Hippocampal formation (tissue), 2 donors: ENCODE measurements at regions not wholly inside any gene's neighbourhood (a gene's known extent, or its start where the extent isn't known, plus 50 kb on each side); places are given as distances from the start of the nearest gene placed in this dataset.

ENCODE experiments used
- DNase-seq, 2 donors: peaks; one replicate each; lab custom pipeline; 2025; lab: John Stamatoyannopoulos, UW

GRCh38 chr5:88396751-88397281, 128.2 kb upstream of the TMEM161B start:
- peak; percentile 31 to 32 for DNase-seq

- no peak for DNase-seq
Measured at GRCh38 chr5:88396000-88396535, 127.4 kb upstream of the TMEM161B start.

GRCh38 chr5:88395264-88395663, 126.6 kb upstream of the TMEM161B start:
- peak in 1 of 2 donors; percentile 55 for DNase-seq

DNA sequence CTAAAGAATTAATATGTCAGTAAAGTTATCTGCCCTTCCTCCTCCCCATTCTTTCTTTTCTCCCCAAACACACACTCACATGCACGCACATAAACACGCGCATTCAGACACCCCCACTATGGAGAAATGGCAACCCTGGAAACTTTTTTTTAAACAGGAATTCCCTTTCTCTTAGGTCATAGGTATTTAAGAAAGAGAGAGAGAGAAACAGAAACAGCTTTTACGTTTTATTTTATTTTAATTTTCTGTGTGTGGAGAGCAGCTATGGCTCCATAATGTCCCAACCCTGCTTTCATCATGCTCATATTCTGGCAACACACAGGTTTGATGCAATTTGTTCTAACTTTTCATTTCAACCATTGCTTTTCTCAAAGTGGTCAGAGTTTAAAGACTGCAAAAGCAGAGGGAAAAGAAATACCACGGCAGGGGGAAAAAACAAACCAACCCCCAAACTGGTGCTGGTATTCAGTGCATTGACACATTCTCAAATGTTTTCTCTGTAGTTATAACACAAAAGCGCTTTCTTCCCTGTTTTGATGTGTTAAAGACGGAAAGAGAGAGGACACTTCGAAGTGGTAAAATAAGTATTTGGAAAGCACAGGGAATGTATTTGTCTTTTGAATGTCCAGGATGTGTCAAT, 126.0 kb upstream of the TMEM161B start:
- DNase-seq: peak in 1 of 2 donors; percentile 65

DNA sequence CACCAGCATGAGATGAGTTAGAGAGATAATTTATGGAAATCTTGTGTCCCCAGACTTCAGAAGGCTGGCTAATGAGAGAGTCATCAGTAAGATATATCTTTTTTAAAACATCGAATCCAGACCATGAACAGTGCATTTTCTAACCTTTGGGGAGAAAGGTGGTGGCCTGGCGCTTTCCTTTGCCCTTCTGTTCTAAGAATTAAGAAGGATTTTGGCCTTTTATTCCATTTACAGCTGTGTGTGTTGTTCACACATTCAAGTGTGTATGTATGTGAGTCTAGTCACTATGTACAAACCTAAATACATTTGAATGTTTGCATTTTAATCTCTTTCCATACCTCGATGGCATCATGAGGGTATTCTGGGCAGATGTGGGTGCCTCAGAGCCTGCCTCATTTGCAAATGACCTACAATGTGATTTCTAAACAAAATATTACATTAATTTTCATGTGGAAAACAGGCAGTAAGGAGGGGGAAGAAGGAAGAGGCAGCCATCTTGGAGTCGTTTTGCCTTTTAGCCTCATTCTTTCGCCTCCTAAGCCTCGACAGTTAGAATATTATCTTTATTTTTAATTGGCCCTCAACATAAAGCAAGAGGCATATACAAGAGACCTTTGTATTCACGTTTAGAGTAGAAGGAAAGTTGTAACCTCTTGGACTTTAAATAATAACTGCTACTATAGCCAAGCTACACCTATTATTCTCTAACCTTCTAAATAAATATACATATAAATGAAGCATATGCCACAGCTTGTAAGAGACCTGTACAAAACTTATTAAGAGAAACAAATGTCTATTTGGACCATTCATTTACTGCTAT, 125.3 kb upstream of the TMEM161B start:
- peak; percentile 19 to 69 for DNase-seq

- peak in 1 of 2 donors; percentile 40 for DNase-seq
Measured at GRCh38 chr5:88393042-88393441, 124.4 kb upstream of the TMEM161B start.

- peak in 1 of 2 donors; percentile 37 for DNase-seq
Measured at GRCh38 chr5:88391991-88392390, 123.3 kb upstream of the TMEM161B start.

DNA sequence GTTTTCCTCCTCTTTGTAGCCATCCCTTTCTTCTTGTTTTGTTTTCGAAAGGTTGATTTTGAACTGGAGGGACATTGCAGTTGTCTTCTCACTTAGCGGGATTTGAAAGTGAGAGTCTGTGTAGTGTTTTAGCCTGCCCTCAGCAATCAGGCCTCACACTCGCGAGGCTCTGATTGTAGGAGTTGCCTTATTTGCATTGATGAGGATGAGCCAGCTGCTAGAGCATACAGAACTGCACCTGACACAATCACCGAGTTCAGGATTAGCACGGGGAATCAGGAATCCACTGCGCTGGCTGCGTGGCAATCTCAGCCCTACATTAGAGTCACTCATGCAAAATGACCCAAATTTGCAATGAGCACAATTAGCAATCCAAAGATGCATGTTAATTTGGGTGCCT, 122.5 kb upstream of the TMEM161B start:
- peak; percentile 38 to 41 for DNase-seq

DNA sequence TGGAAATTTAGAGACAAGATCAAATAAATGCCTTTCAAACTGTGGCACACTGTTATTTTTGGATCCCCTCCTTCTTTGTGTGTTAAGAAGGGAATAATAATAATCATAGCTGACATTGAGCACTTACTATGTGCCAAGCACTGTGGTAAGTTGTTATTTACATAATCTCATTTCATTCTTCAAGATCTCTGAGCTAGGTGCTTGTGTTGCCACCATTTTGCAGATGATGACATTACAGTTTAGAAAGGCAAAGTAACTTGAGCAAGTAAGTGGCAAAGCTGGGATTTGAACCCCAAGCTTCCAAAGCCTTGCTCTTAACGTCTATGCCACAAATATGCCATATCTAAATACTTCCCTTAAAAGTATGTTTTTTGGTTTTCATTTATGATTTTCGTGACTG, 121.8 kb upstream of the TMEM161B start:
- no peak for DNase-seq

DNA sequence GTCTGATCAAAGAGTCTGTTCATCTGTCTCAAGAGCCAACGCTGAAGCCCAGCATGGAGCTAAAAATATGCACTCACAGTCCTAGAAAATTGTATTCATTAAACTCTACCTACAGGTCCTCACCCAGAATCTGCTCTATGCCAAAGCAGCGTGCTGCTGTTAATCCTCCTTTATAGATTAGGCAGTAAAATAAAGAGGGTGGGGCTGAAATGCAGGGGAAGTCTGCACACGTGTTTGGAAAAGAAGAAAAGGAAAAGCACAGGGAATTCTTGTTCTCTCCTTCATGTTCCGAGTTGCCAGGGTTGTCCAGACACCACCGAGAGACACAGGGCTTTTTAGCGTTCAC, 121.4 kb upstream of the TMEM161B start:
- peak in 1 of 2 donors; percentile 13 for DNase-seq

GRCh38 chr5:88389338-88390095, 120.9 kb upstream of the TMEM161B start:
- peak in 1 of 2 donors; percentile 59 for DNase-seq

DNA sequence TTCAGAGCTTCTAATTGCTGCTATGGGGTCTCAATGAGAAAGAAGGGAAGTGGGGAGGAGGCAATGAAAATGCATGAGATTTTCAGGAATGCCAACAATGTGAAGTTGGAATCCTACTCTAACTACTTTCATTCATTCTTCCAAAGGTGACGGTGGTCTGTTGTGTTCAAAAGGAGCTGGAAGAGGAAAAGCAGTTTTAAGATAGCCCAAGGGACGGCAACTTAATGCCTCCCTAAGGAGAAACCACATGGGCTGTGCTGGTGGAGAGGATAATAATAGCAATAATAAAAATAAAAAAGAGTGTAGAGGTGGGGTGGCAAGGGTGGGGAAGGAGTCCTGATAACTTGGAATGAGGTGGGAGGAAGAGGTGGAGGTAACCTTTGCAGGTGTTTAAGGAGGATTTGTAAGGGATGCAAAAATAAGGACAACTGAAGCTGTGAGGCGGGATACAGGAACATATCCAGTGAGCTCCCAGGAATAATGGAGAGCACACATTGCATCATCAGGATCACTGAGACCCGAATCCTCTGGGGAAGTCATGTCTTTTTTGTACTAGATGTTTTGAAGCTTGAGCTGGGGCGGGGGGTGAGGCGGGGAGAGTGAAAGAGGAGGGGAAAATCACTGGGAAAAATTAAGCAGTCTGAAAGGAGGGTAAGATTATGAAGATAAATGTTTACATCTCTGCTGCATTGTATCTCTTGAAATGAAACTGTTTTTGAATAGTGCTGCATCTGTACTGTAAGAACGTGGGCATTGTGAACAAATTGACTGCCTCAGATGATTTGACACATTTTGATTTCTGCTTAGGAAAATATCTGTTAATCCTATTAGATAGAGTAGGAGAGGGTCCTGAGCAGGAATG, 120.1 kb upstream of the TMEM161B start:
- peak in 1 of 2 donors; percentile 29 for DNase-seq

DNA sequence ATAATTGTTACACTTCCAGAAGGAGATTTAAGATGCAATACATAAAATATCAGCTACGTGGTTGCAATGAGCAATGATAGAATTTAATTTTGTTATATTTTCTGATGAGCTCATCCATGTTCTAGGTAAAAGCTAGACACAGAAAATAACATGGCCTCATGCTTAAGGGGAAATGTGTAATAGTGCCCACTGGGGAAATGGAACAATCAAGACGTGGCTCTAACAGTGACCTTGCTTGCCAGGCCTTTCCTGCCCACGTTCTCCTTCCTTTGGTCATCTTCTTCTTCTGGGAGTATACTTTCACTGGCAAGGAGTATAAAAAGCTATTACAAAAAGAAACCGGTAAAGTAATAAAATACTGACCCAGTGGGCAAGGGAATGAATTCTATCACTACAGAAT, 116.2 kb upstream of the TMEM161B start:
- no peak for DNase-seq

DNA sequence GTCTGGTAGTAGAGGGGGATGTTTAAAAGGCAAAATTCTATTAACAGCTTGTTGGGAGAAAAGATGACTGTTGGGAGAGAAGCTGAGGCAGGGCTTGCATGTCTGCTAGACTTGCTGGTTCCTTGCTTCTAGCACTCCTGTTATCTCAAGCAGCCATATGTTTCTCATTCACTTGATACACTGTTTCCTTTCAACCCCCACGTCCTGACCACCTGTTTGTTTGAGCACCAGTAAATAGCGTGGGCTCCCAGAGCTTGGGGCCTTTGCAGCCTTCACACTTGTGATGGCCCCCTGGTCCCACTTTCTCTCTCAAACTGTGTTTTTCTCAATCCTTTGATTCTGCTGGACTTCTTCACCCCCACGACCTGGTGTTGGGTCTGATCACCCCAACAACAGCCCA, 111.7 kb upstream of the TMEM161B start:
- no peak for DNase-seq

- no peak for DNase-seq
Measured at GRCh38 chr5:88377705-88378656, 109.3 kb upstream of the TMEM161B start.

- DNase-seq: no peak
Measured at GRCh38 chr5:88377240-88377639, 108.6 kb upstream of the TMEM161B start.

DNA sequence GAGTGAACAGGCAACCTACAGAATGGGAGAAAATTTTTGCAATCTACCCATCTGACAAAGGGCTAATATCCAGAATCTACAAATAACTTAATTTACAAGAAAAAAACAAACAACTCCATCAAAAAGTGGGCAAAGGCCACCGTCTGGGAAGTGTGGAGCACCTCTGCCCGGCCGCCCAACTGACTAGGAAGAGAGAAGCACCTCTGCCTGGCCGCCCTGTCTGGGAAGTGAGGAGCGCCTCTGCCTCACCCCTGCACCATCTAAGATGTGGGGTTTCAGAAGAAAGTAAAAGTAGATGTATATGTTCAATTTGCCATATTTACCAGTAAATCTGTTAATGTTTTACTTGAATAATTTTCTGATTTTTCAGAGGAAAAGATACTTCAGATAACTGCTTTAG, 108.1 kb upstream of the TMEM161B start:
- DNase-seq: no peak

DNA sequence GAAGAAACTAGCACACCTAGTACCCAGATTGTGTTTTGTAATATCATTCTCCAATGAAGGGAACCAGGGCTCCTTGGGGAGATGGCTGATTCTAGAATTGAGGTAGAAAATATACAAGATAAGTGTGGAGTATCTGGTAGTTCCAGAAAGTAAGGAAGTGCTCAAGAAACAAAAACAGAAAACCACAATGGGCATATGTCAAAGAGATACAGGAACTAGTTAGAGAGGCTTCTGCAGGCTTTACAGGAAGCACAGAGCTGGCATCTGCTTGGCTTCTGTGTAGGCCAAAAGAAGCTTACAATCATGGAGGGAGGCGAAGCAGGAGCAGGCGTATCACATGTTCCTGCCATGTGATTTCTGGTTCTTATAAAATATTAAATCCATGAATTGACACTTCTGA, 105.7 kb upstream of the TMEM161B start:
- no peak for DNase-seq

- DNase-seq: no peak
Measured at GRCh38 chr5:88370824-88371223, 102.2 kb upstream of the TMEM161B start.

DNA sequence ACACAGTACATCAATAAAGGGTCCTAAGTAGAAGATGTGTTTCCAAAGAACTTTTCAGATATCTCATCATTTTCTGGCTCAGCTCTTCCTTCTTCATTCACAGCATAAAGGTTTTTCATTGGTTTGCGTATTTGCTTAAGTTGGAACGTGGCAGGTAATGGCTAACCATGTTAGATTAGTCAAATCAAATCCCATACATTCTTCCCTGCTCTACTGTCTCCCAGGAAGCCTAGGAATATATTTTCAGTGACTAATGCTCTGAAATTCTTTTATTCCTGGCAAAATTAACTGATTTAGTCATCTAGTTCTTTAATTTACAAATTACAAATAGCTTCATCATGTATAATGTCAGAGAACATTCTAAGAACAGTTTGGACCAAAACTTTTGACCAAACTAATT, 99.6 kb upstream of the TMEM161B start:
- DNase-seq: no peak
